Stimulated activated naive CD8-positive, alpha-beta T cell treated with anti-CD3 and anti-CD28 coated beads, Interleukin-15, Interleukin-2, amounts not matched to agents 100 ng/mL and 50 ng/mL, for 24 hours (primary cell): ENCODE measurements at regions not wholly inside any gene's neighbourhood (a gene's known extent, or its start where the extent isn't known, plus 50 kb on each side); places are given as distances from the start of the nearest gene placed in this dataset.

Source experiments
- H3K27ac Mint-ChIP-seq: one replicate; pipeline ENCODE4 v1.8.0; 2021; ENCODE audit warnings: mild to moderate bottlenecking, mixed read lengths
- H3K27me3 Mint-ChIP-seq: one replicate; pipeline ENCODE4 v1.8.0; 2021; ENCODE audit warnings: mixed read lengths
- H3K36me3 Mint-ChIP-seq: one replicate; pipeline ENCODE4 v1.8.0; 2021; ENCODE audit warnings: low read depth, mixed read lengths
- H3K4me1 Mint-ChIP-seq: one replicate; pipeline ENCODE4 v1.8.0; 2021; ENCODE audit warnings: low read depth, mixed read lengths
- H3K4me3 Mint-ChIP-seq: one replicate; pipeline ENCODE4 v1.8.0; 2021; ENCODE audit warnings: mild to moderate bottlenecking, mixed read lengths
- H3K9me3 Mint-ChIP-seq: one replicate; pipeline ENCODE4 v1.8.0; 2021; ENCODE audit warnings: mixed read lengths

- peaks cover 4% of the 10 kb centered on the region for H3K9me3 Mint-ChIP-seq
- no peaks in the 10 kb centered on the region for H3K36me3 Mint-ChIP-seq
- no peaks in the 10 kb centered on the region for H3K27me3 Mint-ChIP-seq
Measured at GRCh38 chr3:69607466-69608305, 131.6 kb upstream of the MITF start.

GRCh38 chr3:69605867-69606266 lies 133.4 kb upstream of the MITF start:
- Mint-ChIP-seq H3K4me1 (no peaks in the 10 kb centered on the region), H3K27ac (no peak overlapping the region), H3K36me3 (no peaks in the 10 kb centered on the region), H3K4me3 (no peak overlapping the region), H3K27me3 (no peaks in the 10 kb centered on the region), H3K9me3 (peaks cover 4% of the 10 kb centered on the region)

More at GRCh38 chr3:69607466-69608305, 131.6 kb upstream of the MITF start:
- H3K4me1 Mint-ChIP-seq = no peaks in the 10 kb centered on the region
- H3K27ac Mint-ChIP-seq = no peak overlapping the region
- H3K4me3 Mint-ChIP-seq = no peak overlapping the region

- H3K36me3 Mint-ChIP-seq = no peaks in the 10 kb centered on the region
- H3K4me1 Mint-ChIP-seq = no peaks in the 10 kb centered on the region
- H3K4me3 Mint-ChIP-seq = no peak overlapping the region
- no peak overlapping the region for H3K27ac Mint-ChIP-seq
- peaks cover 4% of the 10 kb centered on the region for H3K9me3 Mint-ChIP-seq
- H3K27me3 Mint-ChIP-seq = no peaks in the 10 kb centered on the region
Measured at GRCh38 chr3:69604735-69605450, 134.4 kb upstream of the MITF start.

- Mint-ChIP-seq H3K27ac (no peak overlapping the region), H3K4me1 (no peaks in the 10 kb centered on the region), H3K27me3 (no peaks in the 10 kb centered on the region), H3K9me3 (no peaks in the 10 kb centered on the region), H3K4me3 (no peak overlapping the region), H3K36me3 (no peaks in the 10 kb centered on the region)
Measured at GRCh38 chr3:69602112-69602511, 137.2 kb upstream of the MITF start.

- Mint-ChIP-seq H3K36me3 (no peaks in the 10 kb centered on the region), H3K27me3 (no peaks in the 10 kb centered on the region), H3K4me3 (no peak overlapping the region), H3K27ac (no peak overlapping the region), H3K9me3 (peaks cover 6% of the 10 kb centered on the region), H3K4me1 (no peaks in the 10 kb centered on the region)
Measured at GRCh38 chr3:69594286-69594685, 145.0 kb upstream of the MITF start.

GRCh38 chr3:69591164-69591736 lies 148.0 kb upstream of the MITF start:
- no peaks in the 10 kb centered on the region for H3K36me3 Mint-ChIP-seq
- H3K27ac Mint-ChIP-seq = no peak overlapping the region
- no peaks in the 10 kb centered on the region for H3K4me1 Mint-ChIP-seq
- no peaks in the 10 kb centered on the region for H3K27me3 Mint-ChIP-seq
- H3K9me3 Mint-ChIP-seq = peaks cover 18% of the 10 kb centered on the region
- H3K4me3 Mint-ChIP-seq = no peak overlapping the region

GRCh38 chr3:69590111-69590510 lies 149.2 kb upstream of the MITF start:
- Mint-ChIP-seq H3K27ac (no peak overlapping the region), H3K4me3 (no peak overlapping the region), H3K9me3 (peaks cover 18% of the 10 kb centered on the region), H3K4me1 (no peaks in the 10 kb centered on the region), H3K27me3 (no peaks in the 10 kb centered on the region), H3K36me3 (no peaks in the 10 kb centered on the region)

GRCh38 chr3:69588170-69588569 lies 151.1 kb upstream of the MITF start:
- no peak overlapping the region for H3K4me3 Mint-ChIP-seq
- no peak overlapping the region for H3K27ac Mint-ChIP-seq
- H3K9me3 Mint-ChIP-seq = peaks cover 24% of the 10 kb centered on the region

GRCh38 chr3:69585472-69585871 lies 153.8 kb upstream of the MITF start:
- no peaks in the 10 kb centered on the region for H3K4me1 Mint-ChIP-seq
- no peaks in the 10 kb centered on the region for H3K27me3 Mint-ChIP-seq

More at GRCh38 chr3:69588170-69588569, 151.1 kb upstream of the MITF start:
- Mint-ChIP-seq H3K4me1 (no peaks in the 10 kb centered on the region), H3K36me3 (no peaks in the 10 kb centered on the region), H3K27me3 (no peaks in the 10 kb centered on the region)

GRCh38 chr3:69582044-69582443 lies 157.2 kb upstream of the MITF start:
- Mint-ChIP-seq H3K27ac (no peak overlapping the region), H3K4me3 (no peak overlapping the region), H3K4me1 (no peaks in the 10 kb centered on the region), H3K36me3 (no peaks in the 10 kb centered on the region), H3K27me3 (no peaks in the 10 kb centered on the region), H3K9me3 (peaks cover 6% of the 10 kb centered on the region)

More at GRCh38 chr3:69585472-69585871, 153.8 kb upstream of the MITF start:
- Mint-ChIP-seq H3K9me3 (peaks cover 24% of the 10 kb centered on the region), H3K36me3 (no peaks in the 10 kb centered on the region), H3K4me3 (no peak overlapping the region), H3K27ac (no peak overlapping the region)

- Mint-ChIP-seq H3K27ac (no peak overlapping the region), H3K4me3 (no peak overlapping the region), H3K9me3 (no peaks in the 10 kb centered on the region), H3K36me3 (no peaks in the 10 kb centered on the region), H3K27me3 (no peaks in the 10 kb centered on the region), H3K4me1 (no peaks in the 10 kb centered on the region)
Measured at GRCh38 chr3:69579306-69580041, 159.8 kb upstream of the MITF start.

- no peaks in the 10 kb centered on the region for H3K4me1 Mint-ChIP-seq
- H3K4me3 Mint-ChIP-seq = no peak overlapping the region
- no peaks in the 10 kb centered on the region for H3K9me3 Mint-ChIP-seq
- H3K27ac Mint-ChIP-seq = no peak overlapping the region
- no peaks in the 10 kb centered on the region for H3K36me3 Mint-ChIP-seq
- H3K27me3 Mint-ChIP-seq = no peaks in the 10 kb centered on the region
Measured at GRCh38 chr3:69569520-69569919, 169.7 kb upstream of the MITF start.

- Mint-ChIP-seq H3K27ac (no peak overlapping the region), H3K4me3 (no peak overlapping the region), H3K36me3 (no peaks in the 10 kb centered on the region), H3K4me1 (no peaks in the 10 kb centered on the region), H3K9me3 (no peaks in the 10 kb centered on the region), H3K27me3 (no peaks in the 10 kb centered on the region)
Measured at GRCh38 chr3:69568951-69569350, 170.3 kb upstream of the MITF start.

- Mint-ChIP-seq H3K27ac (no peak overlapping the region), H3K4me1 (no peaks in the 10 kb centered on the region), H3K9me3 (no peaks in the 10 kb centered on the region), H3K36me3 (no peaks in the 10 kb centered on the region), H3K27me3 (no peaks in the 10 kb centered on the region), H3K4me3 (no peak overlapping the region)
Measured at GRCh38 chr3:69568458-69568857, 170.8 kb upstream of the MITF start.

- Mint-ChIP-seq H3K27me3 (no peaks in the 10 kb centered on the region), H3K9me3 (no peaks in the 10 kb centered on the region), H3K4me3 (no peak overlapping the region), H3K36me3 (no peaks in the 10 kb centered on the region), H3K4me1 (no peaks in the 10 kb centered on the region), H3K27ac (no peak overlapping the region)
Measured at GRCh38 chr3:69567710-69568052, 171.6 kb upstream of the MITF start.
